K562 (cell line): ENCODE measurements at regions not wholly inside any gene's neighbourhood (a gene's known extent, or its start where the extent isn't known, plus 50 kb on each side); places are given as distances from the start of the nearest gene placed in this dataset.

Experiments
- ATAC-seq: fragments of 200-7000 bp; cut with Tn5 transposase; 3 replicates; pipeline ENCODE4 v1.9.1; 2020; ENCODE audit warnings: moderate library complexity
- BruUV-seq: library from RNA; stranded (reverse); fragments of 400-500 nt; replicated peaks from 2 replicates; lab custom pipeline; 2021; lab: Mats Ljungman, UMichigan
- CTCF ChIA-PET: fragments of 300-600 bp; formaldehyde crosslinking; extraction: SDS; loops from one replicate; lab custom pipeline; 2021; ENCODE audit warnings: low intra/inter-chr PET ratio; lab: Yijun Ruan, JAX
- POLR2A ChIA-PET: fragments of 300-600, 350-650 bp; sonication (Branson Sonifier 250); formaldehyde crosslinking; extraction: SDS; loops from one replicate; lab custom pipeline; 2021; ENCODE audit warnings: antibody characterized with exemption, inconsistent platforms; lab: Yijun Ruan, JAX
- DNase-seq, 4 experiments: peaks; one replicate each; pipeline versions ENCODE4 v3.0.0 to v3.0.0-alpha.2; 2011 to 2018; ENCODE audit warnings: low spot score in 3 of 4, mixed read lengths in 3 of 4; ENCODE audit errors: extremely low read depth in 1 of 4
- FAIRE-seq: peaks from 2 replicates; lab custom pipeline; 2011; peaks lifted over from hg19 to GRCh38; lab: Jason Lieb, UNC
- H2AFZ ChIP-seq: 2 replicates; pipeline ENCODE4 v1.6.0; 2011; ENCODE audit warnings: low read depth, low read length, control low read depth, inconsistent platforms
- H3K27ac ChIP-seq: fragments of 200-600 bp; 3 replicates; pipeline ENCODE4 v1.8.0; 2011; ENCODE audit warnings: low read depth, mild to moderate bottlenecking, control low read depth, inconsistent platforms, low read length, moderate library complexity, mixed read lengths; ENCODE audit errors: extremely low read depth
- H3K27me3 ChIP-seq, 2 experiments: fragments of 300-600 bp in 1 of 2; 2 replicates in 1 of 2; 3 replicates in 1 of 2; pipeline versions ENCODE4 v1.6.0 to v1.8.0; 2011; ENCODE audit warnings: inconsistent platforms in 2 of 2, low read length in 2 of 2, mild to moderate bottlenecking in 1 of 2, mixed read lengths in 1 of 2, moderate library complexity in 1 of 2; ENCODE audit not compliant: control insufficient read depth in 2 of 2, insufficient read depth in 2 of 2
- H3K36me3 ChIP-seq: fragments of 300-600 bp; 3 replicates; pipeline ENCODE4 v1.8.0; 2011; ENCODE audit warnings: mild to moderate bottlenecking, low read length, inconsistent platforms; ENCODE audit not compliant: control insufficient read depth, insufficient read depth
- H3K4me1 ChIP-seq, 2 experiments: fragments of 200-600 bp in 1 of 2; replicated peaks in 1 of 2; 2 replicates in 1 of 2; 3 replicates in 1 of 2; pipeline versions ENCODE4 v1.5.1 to v1.8.0; 2011; ENCODE audit warnings: inconsistent platforms in 2 of 2, low read length in 2 of 2, mild to moderate bottlenecking in 1 of 2, mixed read lengths in 1 of 2, moderate library complexity in 1 of 2; ENCODE audit not compliant: control insufficient read depth in 2 of 2, insufficient read depth in 2 of 2
- H3K4me2 ChIP-seq: 2 replicates; pipeline ENCODE4 v1.6.1; 2011; ENCODE audit warnings: low read length, control low read depth, inconsistent platforms, mixed read lengths; ENCODE audit not compliant: insufficient read depth
- H3K4me3 ChIP-seq: fragments of 200-600 bp; sonication (generic), shearing (Covaris generic); 2 replicates; pipeline ENCODE4 v1.5.1; 2016; ENCODE audit warnings: control low read depth, inconsistent platforms
- H3K79me2 ChIP-seq: fragments of 200-600 bp; 3 replicates; pipeline ENCODE4 v1.8.0; 2011; ENCODE audit warnings: low read length, inconsistent platforms; ENCODE audit not compliant: control insufficient read depth, insufficient read depth
- H3K9ac ChIP-seq, 2 experiments: 2 replicates each; pipeline versions ENCODE4 v1.6.0 to v1.6.1; 2011; ENCODE audit warnings: low read depth in 2 of 2, low read length in 2 of 2, control low read depth in 1 of 2, inconsistent platforms in 1 of 2, mild to moderate bottlenecking in 1 of 2, mixed read lengths in 1 of 2; ENCODE audit not compliant: insufficient read depth in 1 of 2
- H3K9me1 ChIP-seq: one replicate; pipeline ENCODE4 v1.6.0; 2011; ENCODE audit warnings: inconsistent platforms, mild to moderate bottlenecking, low read length, moderate library complexity; ENCODE audit not compliant: control insufficient read depth, insufficient read depth
- H3K9me3 ChIP-seq: replicated peaks from 2 replicates; pipeline ENCODE4 v1.5.1; 2011; ENCODE audit warnings: low read depth, low read length, inconsistent platforms; ENCODE audit not compliant: control insufficient read depth, insufficient read depth
- H4K20me1 ChIP-seq: replicated peaks from 2 replicates; pipeline ENCODE4 v1.6.1; 2011; ENCODE audit warnings: low read length, inconsistent platforms, mixed read lengths; ENCODE audit not compliant: control insufficient read depth, insufficient read depth
- C11orf30 ChIP-seq: fragments of 450-650 bp; IDR thresholded peaks from 2 replicates; pipeline ENCODE4 v1.6.1; 2016; ENCODE audit warnings: low read depth, mild to moderate bottlenecking
- CC2D1A ChIP-seq: fragments of 450-650 bp; IDR thresholded peaks from 2 replicates; pipeline ENCODE4 v1.6.1; 2017; ENCODE audit warnings: mild to moderate bottlenecking
- CHD4 ChIP-seq: fragments of 200-600 bp; sonication (generic); IDR thresholded peaks from 3 replicates; pipeline ENCODE4 v1.6.1; 2012; ENCODE audit warnings: low read depth, mild to moderate bottlenecking, mixed read lengths, low read length, inconsistent platforms; ENCODE audit not compliant: insufficient read depth, insufficient replicate concordance, poor library complexity, severe bottlenecking
- COPS2 ChIP-seq: fragments of 450-650 bp; conservative IDR thresholded peaks from 2 replicates; pipeline ENCODE4 v1.6.1; 2016; ENCODE audit warnings: mild to moderate bottlenecking, moderate library complexity
- FOS ChIP-seq: IDR thresholded peaks from 3 replicates; pipeline ENCODE4 v1.6.1; 2011; ENCODE audit not compliant: insufficient read length; ENCODE audit errors: extremely low read depth
- JUND ChIP-seq, 2 experiments: IDR thresholded peaks; 2 replicates in 1 of 2; 3 replicates in 1 of 2; pipeline ENCODE4 v1.6.1; 2011; ENCODE audit warnings: borderline replicate concordance in 2 of 2, low read depth in 2 of 2, low read length in 2 of 2, improper control_type of control experiment in 1 of 2, missing biosample characterization in 1 of 2, missing genetic modification characterization in 1 of 2, missing genetic modification reagents in 1 of 2
- KDM1A ChIP-seq, 2 experiments: fragments of 450-650 bp; IDR thresholded peaks; 2 replicates each; pipeline ENCODE4 v1.6.1; 2016; ENCODE audit warnings: mild to moderate bottlenecking in 2 of 2
- MCM7 ChIP-seq, 2 experiments: fragments of 450-650 bp; IDR thresholded peaks; 2 replicates each; pipeline ENCODE4 v1.6.1; 2016 to 2018
- MEIS2 ChIP-seq: fragments of 450-650 bp; IDR thresholded peaks from 2 replicates; pipeline ENCODE4 v1.6.1; 2014; ENCODE audit warnings: mild to moderate bottlenecking; ENCODE audit not compliant: partially characterized antibody
- POLR3G ChIP-seq: IDR thresholded peaks from 2 replicates; pipeline ENCODE4 v1.6.1; 2011; ENCODE audit not compliant: insufficient read length, insufficient replicate concordance; ENCODE audit errors: extremely low read depth
- RBM14 ChIP-seq: fragments of 200-400 bp; formaldehyde crosslinking; IDR thresholded peaks from 2 replicates; pipeline ENCODE4 v1.6.1; 2018; ENCODE audit warnings: low read depth, mild to moderate bottlenecking, low read length, moderate library complexity, borderline replicate concordance; ENCODE audit not compliant: insufficient read depth
- STAT5A ChIP-seq: IDR thresholded peaks from 2 replicates; pipeline ENCODE4 v1.6.1; 2012; ENCODE audit warnings: low read length, inconsistent platforms, borderline replicate concordance
- U2AF2 ChIP-seq: fragments of 200-400 bp; formaldehyde crosslinking; optimal IDR thresholded peaks from 2 replicates; pipeline ENCODE3; 2017; ENCODE audit warnings: low read depth, mild to moderate bottlenecking, low read length
- WGBS: fragments of 100-300 bp; shearing (Covaris generic); methylation state at CpG from one replicate; pipeline ENCODE4 v1.1.6; 2016; ENCODE audit warnings: low coverage, mixed read lengths; ENCODE audit not compliant: insufficient coverage; ENCODE audit errors: missing lambda C conversion rate; 5-methylcytosine and 5-hydroxymethylcytosine counted together
- in situ Hi-C: fragments of 300-500 bp; cut with MboI; formaldehyde crosslinking; loops from 4 replicates; pipeline ENCODE4 v1.15.0; 2018; ENCODE audit warnings: inconsistent platforms, mixed read lengths
- intact Hi-C: fragments of 100-400 bp; cut with micrococcal nuclease; formaldehyde crosslinking; loops from 2 replicates; pipeline ENCODE4 v1.14.2; 2022
- TF ChIP-seq, protein P1 (sequence below): fragments of 150-350 bp; conservative IDR thresholded peaks from 2 replicates; pipeline ENCODE4 v1.6.1; 2014; ENCODE audit warnings: low read length
- TF ChIP-seq, protein P2 (sequence below): fragments of 450-650 bp; conservative IDR thresholded peaks from 2 replicates; pipeline ENCODE4 v1.6.1; 2016; ENCODE audit warnings: missing genetic modification characterization, low read depth, mild to moderate bottlenecking, control low read depth, missing compliant biosample characterization

DNA sequence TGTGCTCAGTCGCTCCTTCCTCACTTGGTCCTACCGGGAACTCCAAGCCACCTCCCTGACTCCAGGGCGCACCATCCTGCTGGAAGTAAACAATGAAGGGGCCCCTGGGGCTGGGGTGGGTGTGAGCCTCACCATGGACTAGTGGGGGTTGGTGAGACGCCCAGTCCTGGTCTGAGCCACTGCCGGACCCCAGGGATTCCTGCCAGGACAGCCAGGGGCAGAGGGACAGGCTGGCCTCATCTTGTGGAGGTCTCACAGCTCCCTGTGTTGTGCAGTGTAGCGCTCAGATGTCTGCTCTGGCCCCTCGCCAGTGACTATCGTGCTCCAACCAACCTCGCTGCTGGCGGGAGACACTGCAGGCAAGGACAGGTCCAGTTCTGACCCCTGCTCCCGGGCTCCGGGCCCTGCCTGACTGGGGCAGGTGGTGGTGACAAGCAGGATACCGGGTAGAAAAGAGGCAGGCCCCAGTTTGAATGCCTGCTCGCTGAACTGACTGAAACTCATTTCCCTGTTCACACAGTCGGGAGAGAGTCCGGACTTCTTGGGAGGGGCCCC, 1021.4 kb downstream of the BRD1 start:
- Histone ChIP-seq H3K9me1 (no peaks in the 10 kb centered on the region), H3K4me1 (no peaks in the 10 kb centered on the region), H3K27ac (no peak overlapping the region), H4K20me1 (no peaks in the 10 kb centered on the region), H3K4me2 (no peak overlapping the region), H3K27me3 (peaks cover 0 to 19% of the 10 kb centered on the region in 2 experiments; a peak in 2 of 5 replicates), H3K9me3 (no peaks in the 10 kb centered on the region), H2AFZ (no peak overlapping the region), H3K36me3 (no peaks in the 10 kb centered on the region), H3K79me2 (no peaks in the 10 kb centered on the region), H3K4me3 (no peak overlapping the region), H3K9ac (no peak overlapping the region)
- CTCF ChIA-PET = no interaction called here
- POLR2A ChIA-PET = no interaction called here
- ATAC-seq (no peak), DNase-seq (no peak), FAIRE-seq (no peak)
- in situ Hi-C loops = no loop called here
- intact Hi-C loops = no loop called here
- WGBS = 0% methylated on average over 9 of the region's 16 CpGs
- BruUV-seq = no TSS peak
- TF ChIP-seq CC2D1A (no peak), JUND (IDR thresholded peaks at IDR 0.05; ENCODE audit: borderline replicate concordance, low read depth, low read length) (no peak), JUND (tag; IDR thresholded peaks at IDR 0.05; ENCODE audit: borderline replicate concordance, low read depth, low read length) (no peak), MEIS2 (no peak), KDM1A (IDR thresholded peaks at IDR 0.05) (no peak), C11orf30 (no peak), COPS2 (no peak), STAT5A (no peak), MCM7 (IDR thresholded peaks at IDR 0.05) (no peak), RBM14 (no peak), U2AF2 (no peak), FOS (no peak), CHD4 (no peak), POLR3G (no peak)
- TF ChIP-seq, protein P1, sequence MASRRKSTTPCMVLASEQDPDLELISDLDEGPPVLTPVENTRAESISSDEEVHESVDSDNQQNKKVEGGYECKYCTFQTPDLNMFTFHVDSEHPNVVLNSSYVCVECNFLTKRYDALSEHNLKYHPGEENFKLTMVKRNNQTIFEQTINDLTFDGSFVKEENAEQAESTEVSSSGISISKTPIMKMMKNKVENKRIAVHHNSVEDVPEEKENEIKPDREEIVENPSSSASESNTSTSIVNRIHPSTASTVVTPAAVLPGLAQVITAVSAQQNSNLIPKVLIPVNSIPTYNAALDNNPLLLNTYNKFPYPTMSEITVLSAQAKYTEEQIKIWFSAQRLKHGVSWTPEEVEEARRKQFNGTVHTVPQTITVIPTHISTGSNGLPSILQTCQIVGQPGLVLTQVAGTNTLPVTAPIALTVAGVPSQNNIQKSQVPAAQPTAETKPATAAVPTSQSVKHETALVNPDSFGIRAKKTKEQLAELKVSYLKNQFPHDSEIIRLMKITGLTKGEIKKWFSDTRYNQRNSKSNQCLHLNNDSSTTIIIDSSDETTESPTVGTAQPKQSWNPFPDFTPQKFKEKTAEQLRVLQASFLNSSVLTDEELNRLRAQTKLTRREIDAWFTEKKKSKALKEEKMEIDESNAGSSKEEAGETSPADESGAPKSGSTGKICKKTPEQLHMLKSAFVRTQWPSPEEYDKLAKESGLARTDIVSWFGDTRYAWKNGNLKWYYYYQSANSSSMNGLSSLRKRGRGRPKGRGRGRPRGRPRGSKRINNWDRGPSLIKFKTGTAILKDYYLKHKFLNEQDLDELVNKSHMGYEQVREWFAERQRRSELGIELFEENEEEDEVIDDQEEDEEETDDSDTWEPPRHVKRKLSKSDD = no peak
- TF ChIP-seq, protein P2, sequence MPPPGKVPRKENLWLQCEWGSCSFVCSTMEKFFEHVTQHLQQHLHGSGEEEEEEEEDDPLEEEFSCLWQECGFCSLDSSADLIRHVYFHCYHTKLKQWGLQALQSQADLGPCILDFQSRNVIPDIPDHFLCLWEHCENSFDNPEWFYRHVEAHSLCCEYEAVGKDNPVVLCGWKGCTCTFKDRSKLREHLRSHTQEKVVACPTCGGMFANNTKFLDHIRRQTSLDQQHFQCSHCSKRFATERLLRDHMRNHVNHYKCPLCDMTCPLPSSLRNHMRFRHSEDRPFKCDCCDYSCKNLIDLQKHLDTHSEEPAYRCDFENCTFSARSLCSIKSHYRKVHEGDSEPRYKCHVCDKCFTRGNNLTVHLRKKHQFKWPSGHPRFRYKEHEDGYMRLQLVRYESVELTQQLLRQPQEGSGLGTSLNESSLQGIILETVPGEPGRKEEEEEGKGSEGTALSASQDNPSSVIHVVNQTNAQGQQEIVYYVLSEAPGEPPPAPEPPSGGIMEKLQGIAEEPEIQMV (tag) = no peak
